ENCODE measurements at regions not wholly inside any gene's neighbourhood (a gene's known extent, or its start where the extent isn't known, plus 50 kb on each side); places are given as distances from the start of the nearest gene placed in this dataset.

DNA sequence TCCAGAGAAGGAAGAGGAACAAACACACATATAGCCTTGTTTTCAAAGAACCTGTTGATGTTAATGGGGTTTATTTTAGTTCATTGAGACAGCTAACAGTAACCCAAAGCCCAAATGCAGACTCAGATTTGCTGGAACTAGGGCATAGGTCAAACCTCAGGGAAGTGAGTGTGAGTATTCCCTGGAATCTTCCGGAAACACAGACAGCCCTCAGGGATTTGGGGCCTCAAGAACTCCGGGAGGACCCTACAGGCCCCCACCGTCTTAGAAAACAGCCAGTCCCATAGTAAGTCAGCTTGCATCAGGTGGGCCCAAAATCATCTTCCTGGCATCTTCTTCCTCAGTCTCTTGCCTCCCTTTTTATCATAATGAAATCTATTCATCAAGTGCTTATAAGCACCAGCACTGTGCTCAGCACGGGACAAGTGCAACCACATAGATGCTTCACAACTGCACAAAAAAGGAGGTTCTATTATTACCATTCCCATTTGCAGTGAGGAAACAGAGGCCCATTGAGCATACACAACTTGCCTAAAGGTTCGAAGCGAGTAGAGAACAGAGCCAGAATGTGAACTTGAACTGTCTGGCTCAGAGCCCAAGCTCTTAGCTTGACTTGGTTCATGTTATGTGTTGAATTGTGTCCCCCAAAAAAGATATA, 50.2 kb upstream of the BCL11A start:
- FAIRE-seq (no peak), DNase-seq (ENCODE audit: insufficient read length) (no peak)
- no peak for TF ChIP-seq POLR2A (IDR thresholded peaks at IDR 0.05; ENCODE audit: low read depth, low read length)
- TF ChIP-seq POLR2AphosphoS5 (IDR thresholded peaks at IDR 0.05; ENCODE audit: low read depth, low read length) = no peak
- no peak for TF ChIP-seq TAF1 (IDR thresholded peaks at IDR 0.05; ENCODE audit: borderline replicate concordance, low read depth, low read length)

DNA sequence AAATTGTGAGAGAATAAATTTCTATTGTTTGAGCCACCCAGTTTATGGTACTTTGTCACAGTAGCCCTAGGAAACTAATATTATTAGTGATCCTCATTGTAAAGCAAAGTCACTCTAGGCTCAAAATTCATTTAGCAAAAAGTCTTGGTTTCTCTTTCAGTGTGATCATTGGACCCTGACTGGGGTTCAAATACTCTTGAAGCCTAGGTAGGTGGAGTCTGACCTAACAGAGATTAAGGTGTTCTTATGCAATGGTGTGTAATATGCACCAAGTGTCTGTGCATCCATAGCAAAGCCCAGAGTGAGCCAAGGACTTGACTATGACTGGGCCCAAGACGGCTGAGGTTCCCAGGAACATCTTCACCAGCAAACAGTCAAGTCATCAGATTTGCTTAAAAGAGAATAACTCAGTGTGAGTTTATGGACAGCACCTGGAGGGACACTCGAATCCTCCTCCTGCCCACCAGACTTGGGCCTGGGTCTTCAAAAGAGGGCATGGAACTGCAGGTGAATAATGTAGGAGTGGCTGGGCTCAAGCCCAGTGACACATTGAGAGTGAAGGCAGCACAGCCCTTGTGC, 51.1 kb upstream of the BCL11A start:
- DNase-seq (ENCODE audit: insufficient read length) (no peak), FAIRE-seq (no peak)
- TF ChIP-seq POLR2A (IDR thresholded peaks at IDR 0.05; ENCODE audit: low read depth, low read length) = no peak
- TF ChIP-seq TAF1 (IDR thresholded peaks at IDR 0.05; ENCODE audit: borderline replicate concordance, low read depth, low read length) = no peak
- no peak for TF ChIP-seq POLR2AphosphoS5 (IDR thresholded peaks at IDR 0.05; ENCODE audit: low read depth, low read length)

DNA sequence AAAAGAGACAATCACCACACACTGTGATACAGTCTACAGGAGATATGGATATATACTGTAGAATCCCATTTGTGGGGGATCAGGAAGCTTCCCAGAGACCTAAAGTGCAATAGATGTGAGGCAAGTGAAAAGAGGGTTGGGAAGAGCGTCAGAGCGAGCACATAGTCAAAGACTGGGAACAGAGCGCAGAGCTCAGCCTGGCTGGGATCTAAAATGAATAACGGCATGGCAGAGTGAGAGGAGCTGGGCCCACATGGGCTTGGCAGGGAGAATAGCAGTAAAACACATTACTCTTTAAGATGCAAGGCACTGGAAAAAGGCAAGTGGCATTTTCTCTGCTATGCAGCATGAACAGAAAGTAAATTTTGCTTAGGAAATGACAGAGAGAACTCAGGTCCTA, 52.4 kb upstream of the BCL11A start:
- DNase-seq (ENCODE audit: insufficient read length) = no peak
- no peak for TF ChIP-seq POLR2A (IDR thresholded peaks at IDR 0.05; ENCODE audit: low read depth, low read length)
- no peak for TF ChIP-seq POLR2AphosphoS5 (IDR thresholded peaks at IDR 0.05; ENCODE audit: low read depth, low read length)
- no peak for TF ChIP-seq TAF1 (IDR thresholded peaks at IDR 0.05; ENCODE audit: borderline replicate concordance, low read depth, low read length)
- FAIRE-seq = no peak

DNA sequence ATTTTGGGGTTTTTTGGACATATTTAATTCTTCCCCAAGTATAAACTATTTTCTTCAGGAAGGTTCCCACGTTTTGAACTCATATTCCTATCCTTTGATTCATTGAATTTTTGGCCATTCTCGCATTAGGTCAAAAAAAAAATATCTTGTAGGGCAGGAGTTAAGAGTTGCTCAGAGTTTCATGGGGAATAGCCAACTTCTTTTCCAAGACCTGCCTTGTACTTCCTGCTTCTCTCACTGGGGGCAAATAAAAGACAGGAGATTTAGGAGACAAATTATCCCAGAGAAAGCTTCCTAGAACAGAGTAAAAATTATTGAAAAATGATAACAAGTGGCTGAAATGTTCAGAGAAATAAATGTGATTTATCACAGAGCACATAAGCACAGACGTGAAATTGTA, 55.2 kb upstream of the BCL11A start:
- DNase-seq (ENCODE audit: insufficient read length) (no peak), FAIRE-seq (no peak)
- no peak for TF ChIP-seq POLR2A (IDR thresholded peaks at IDR 0.05; ENCODE audit: low read depth, low read length)
- TF ChIP-seq POLR2AphosphoS5 (IDR thresholded peaks at IDR 0.05; ENCODE audit: low read depth, low read length) = no peak
- no peak for TF ChIP-seq TAF1 (IDR thresholded peaks at IDR 0.05; ENCODE audit: borderline replicate concordance, low read depth, low read length)

DNA sequence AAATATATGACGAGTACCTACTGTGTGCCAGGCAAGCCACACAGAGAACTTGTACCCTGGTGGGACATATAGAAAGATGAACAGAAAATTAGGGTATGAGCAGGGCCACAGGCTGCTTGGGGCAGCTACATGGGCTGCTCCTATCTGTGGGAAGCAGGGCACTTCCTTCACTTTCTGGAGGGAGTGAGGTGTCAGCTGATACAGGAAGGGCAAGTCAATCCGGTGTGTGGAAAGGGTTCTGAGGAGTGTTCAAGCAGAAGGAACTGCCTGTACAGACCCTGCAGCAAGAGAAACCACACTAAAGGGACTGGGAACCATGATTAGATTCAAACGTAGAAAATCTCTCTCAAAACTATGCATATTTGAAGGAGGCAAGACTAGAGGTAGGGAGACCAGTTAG, 58.6 kb upstream of the BCL11A start:
- no peak for TF ChIP-seq POLR2A (IDR thresholded peaks at IDR 0.05; ENCODE audit: low read depth, low read length)
- TF ChIP-seq TAF1 (IDR thresholded peaks at IDR 0.05; ENCODE audit: borderline replicate concordance, low read depth, low read length) = no peak
- no peak for TF ChIP-seq POLR2AphosphoS5 (IDR thresholded peaks at IDR 0.05; ENCODE audit: low read depth, low read length)
- no peak for FAIRE-seq
- DNase-seq (ENCODE audit: insufficient read length) = no peak

DNA sequence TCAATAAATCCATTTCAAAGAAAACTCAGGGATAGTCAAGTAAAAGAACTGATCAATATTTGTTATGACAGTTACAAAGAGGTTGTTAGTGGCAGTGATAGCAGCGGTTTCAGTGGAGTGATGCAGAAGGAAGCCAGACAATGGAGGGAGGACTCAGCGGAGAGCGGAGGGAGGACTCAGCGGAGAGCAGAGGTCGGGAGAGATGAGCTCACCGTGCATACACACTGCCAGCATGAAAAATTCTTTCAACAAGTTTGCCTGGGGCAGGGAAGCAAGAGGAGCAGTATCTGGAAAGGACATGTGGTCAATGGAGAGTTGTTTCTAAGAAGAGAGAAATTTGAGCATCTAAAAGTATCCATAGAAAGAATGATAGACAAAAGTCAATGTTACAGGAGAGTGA, 60.9 kb upstream of the BCL11A start:
- no peak for TF ChIP-seq POLR2AphosphoS5 (IDR thresholded peaks at IDR 0.05; ENCODE audit: low read depth, low read length)
- TF ChIP-seq POLR2A (IDR thresholded peaks at IDR 0.05; ENCODE audit: low read depth, low read length) = no peak
- TF ChIP-seq TAF1 (IDR thresholded peaks at IDR 0.05; ENCODE audit: borderline replicate concordance, low read depth, low read length) = no peak
- FAIRE-seq = no peak

DNA sequence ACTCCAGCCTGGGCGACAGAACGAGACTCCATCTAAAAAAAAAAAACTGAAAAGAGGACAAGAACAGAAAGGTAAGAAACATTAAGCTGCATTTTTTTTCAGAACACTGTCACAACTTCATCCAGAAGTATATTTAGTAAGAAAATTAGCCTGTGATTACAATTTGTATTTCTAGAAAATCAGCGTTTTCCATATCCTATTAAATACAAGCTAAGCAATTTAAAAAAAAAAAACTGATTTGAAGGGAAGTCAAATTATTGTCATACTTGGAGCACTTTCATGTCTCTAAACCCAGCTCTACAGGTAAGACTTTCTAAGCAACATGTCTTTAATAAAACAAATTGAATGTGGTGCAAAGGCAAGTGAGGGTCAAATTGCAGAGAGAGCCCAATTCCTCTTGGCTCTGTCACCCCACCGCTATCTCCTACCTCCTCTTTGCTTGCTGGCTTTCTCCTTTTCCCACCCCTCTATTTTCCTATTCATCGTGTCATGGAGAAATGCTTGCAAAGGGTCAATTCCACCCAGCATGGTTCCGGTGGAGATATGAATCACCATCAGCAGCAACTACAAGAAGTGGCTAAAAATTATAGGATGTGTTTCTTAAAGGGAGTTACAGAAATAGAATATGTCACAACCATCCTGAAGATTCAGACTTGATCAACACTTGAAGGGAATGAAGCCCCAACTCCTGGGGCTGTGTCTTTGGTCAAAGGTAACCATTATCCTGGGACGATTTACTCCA, 68.4 kb upstream of the BCL11A start:
- DNase-seq (ENCODE audit: insufficient read length) (no peak), FAIRE-seq (no peak)
- TF ChIP-seq POLR2A (IDR thresholded peaks at IDR 0.05; ENCODE audit: low read depth, low read length) (no peak), POLR2AphosphoS5 (IDR thresholded peaks at IDR 0.05; ENCODE audit: low read depth, low read length) (no peak), TAF1 (IDR thresholded peaks at IDR 0.05; ENCODE audit: borderline replicate concordance, low read depth, low read length) (no peak)

More for the DNA sequence above, 60.9 kb upstream of the BCL11A start:
- DNase-seq (ENCODE audit: insufficient read length) = no peak

DNA sequence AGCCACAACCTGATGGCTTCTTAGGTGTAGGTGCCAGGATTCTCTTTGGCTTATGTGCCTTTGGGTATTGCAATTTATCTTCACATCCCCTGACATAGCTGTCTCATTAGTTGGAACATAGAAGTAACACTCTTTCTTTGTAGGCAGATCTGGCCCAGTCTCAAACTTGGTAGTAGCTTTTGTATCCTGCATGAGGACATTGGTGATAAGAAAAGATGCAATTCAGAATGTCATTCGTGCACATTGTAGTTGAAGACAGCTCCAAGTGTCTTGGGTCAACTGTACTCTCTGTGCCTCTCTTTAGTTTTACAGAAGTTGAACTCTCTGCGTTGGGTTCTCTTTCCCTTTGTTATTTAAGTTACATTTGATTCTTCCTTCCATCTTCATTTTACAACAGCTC, 69.6 kb upstream of the BCL11A start:
- FAIRE-seq = no peak

DNA sequence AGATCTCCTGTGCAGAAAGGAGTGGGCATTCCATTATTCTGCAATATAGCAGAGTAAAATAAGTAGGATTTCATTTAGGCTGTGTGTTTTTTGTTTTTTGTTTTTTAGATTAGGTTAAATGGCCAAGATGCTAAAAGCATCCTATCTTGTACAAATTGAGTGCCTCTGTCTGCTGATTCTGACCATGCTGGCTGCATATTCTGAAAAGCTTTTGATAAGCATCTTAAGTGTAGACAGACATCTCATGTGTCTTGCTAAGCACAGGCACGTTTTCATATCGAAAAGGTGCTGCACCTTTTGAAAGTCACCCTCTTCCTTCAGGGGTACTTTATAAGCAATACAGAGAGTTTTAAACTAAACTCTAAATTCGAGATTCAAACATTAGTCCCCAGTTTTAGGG, 74.0 kb upstream of the BCL11A start:
- FAIRE-seq = no peak
- TF ChIP-seq POLR2A (IDR thresholded peaks at IDR 0.05; ENCODE audit: low read depth, low read length) (no peak), TAF1 (IDR thresholded peaks at IDR 0.05; ENCODE audit: borderline replicate concordance, low read depth, low read length) (no peak), POLR2AphosphoS5 (IDR thresholded peaks at IDR 0.05; ENCODE audit: low read depth, low read length) (no peak)
- no peak for DNase-seq (ENCODE audit: insufficient read length)

More for the DNA sequence above, 69.6 kb upstream of the BCL11A start:
- TF ChIP-seq POLR2AphosphoS5 (IDR thresholded peaks at IDR 0.05; ENCODE audit: low read depth, low read length) = no peak
- TF ChIP-seq POLR2A (IDR thresholded peaks at IDR 0.05; ENCODE audit: low read depth, low read length) = no peak
- TF ChIP-seq TAF1 (IDR thresholded peaks at IDR 0.05; ENCODE audit: borderline replicate concordance, low read depth, low read length) = no peak
- no peak for DNase-seq (ENCODE audit: insufficient read length)

DNA sequence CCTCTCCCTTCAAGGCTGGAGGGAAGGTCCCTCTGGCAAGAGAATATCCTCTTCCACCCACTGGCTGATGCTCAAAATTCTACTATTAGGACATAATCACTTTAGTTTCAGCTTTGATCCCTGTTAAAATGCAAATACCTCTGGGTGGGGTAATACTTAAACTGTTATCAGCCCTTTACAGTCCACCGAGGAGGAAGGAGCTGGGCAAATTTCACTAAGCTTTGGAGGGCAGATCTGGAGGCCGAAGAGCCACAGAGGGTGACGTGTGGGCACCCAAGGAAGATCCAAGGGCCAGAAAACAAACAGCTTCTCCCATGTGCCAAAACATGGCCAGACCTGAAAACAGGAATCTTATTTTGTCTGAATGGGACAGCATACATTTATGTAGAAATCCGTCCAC, 74.6 kb upstream of the BCL11A start:
- FAIRE-seq = no peak
- TF ChIP-seq TAF1 (IDR thresholded peaks at IDR 0.05; ENCODE audit: borderline replicate concordance, low read depth, low read length) (no peak), POLR2A (IDR thresholded peaks at IDR 0.05; ENCODE audit: low read depth, low read length) (no peak), POLR2AphosphoS5 (IDR thresholded peaks at IDR 0.05; ENCODE audit: low read depth, low read length) (no peak)
- DNase-seq (ENCODE audit: insufficient read length) = no peak

DNA sequence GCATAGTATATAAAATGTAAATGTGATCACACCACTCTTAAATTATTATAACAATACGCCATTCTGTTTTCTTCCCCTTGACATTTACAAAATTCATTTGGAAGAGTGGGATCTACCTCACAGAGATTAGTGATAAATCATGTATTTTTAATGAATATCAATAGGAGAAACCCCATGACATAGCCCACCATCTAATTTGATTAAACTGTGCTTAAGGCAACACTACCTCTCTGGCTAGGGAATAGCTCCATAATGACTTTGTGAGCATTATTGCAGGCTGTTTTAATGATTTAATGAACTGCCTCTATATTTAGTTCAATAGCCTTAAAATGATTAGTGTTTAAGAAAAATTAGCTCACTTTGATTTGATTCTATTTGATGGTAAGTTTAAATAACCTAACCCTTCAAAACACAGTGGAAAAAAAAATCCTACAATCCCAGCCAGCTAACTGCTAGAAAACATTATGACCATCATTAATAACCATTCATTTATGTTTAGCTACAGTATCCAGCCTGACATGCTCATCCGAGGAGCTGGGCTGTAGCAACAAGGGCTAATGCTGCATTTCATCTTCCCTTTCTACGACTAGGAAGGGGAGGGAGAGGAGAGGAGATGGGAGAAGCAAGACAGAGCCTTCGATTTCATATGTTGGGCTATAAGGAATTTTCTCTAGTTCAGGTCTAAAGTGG, 75.3 kb upstream of the BCL11A start:
- no peak for FAIRE-seq
- no peak for DNase-seq (ENCODE audit: insufficient read length)
- TF ChIP-seq TAF1 (IDR thresholded peaks at IDR 0.05; ENCODE audit: borderline replicate concordance, low read depth, low read length) = no peak
